Colonic mucosa (tissue), 4 donors: ENCODE measurements at regions not wholly inside any gene's neighbourhood (a gene's known extent, or its start where the extent isn't known, plus 50 kb on each side); places are given as distances from the start of the nearest gene placed in this dataset.
A peak's percentile ranks its signal among the peaks of the same experiment; 100 is the strongest.

Source experiments
- DNase-seq: peaks from one replicate; pipeline ENCODE4 v3.0.0-alpha.2; 2020
- H3K27ac ChIP-seq: fragments of 200-600 bp; one replicate; pipeline ENCODE4 v1.8.0; 2021
- H3K27me3 ChIP-seq: fragments of 200-600 bp; one replicate; pipeline ENCODE4 v1.8.0; 2021
- H3K36me3 ChIP-seq: fragments of 200-600 bp; one replicate; pipeline ENCODE4 v1.8.0; 2021
- H3K4me1 ChIP-seq: fragments of 200-600 bp; one replicate; pipeline ENCODE4 v1.8.0; 2021; ENCODE audit warnings: mild to moderate bottlenecking
- H3K4me3 ChIP-seq: fragments of 200-600 bp; one replicate; pipeline ENCODE4 v1.8.0; 2021
- H3K9ac ChIP-seq, 2 donors: one replicate each; pipeline ENCODE4 v1.7.0; 2013; ENCODE audit warnings: control low read depth in 2 of 2, low read depth in 2 of 2, low read length in 2 of 2
- H3K9me3 ChIP-seq: fragments of 200-600 bp; one replicate; pipeline ENCODE4 v1.8.0; 2021
- CTCF ChIP-seq: fragments of 200-600 bp; IDR thresholded peaks from one replicate; pipeline ENCODE4 v1.8.0; 2022; ENCODE audit warnings: antibody characterized with exemption, mild to moderate bottlenecking
- intact Hi-C: fragments of 100-400 bp; cut with DNase I; formaldehyde crosslinking; loops from one replicate; pipeline ENCODE4 v1.14.1; 2022
- donor health status: healthy.
- donor health status: DM: no; HTN: no; CAD: no.
- donor health status: DM: no; HTN: no; CAD: no.

- no peak for TF ChIP-seq CTCF
- no peak for DNase-seq
- Histone ChIP-seq H3K36me3 (no peaks in the 10 kb centered on the region), H3K4me3 (no peak overlapping the region), H3K27me3 (no peaks in the 10 kb centered on the region), H3K27ac (no peak overlapping the region), H3K4me1 (no peaks in the 10 kb centered on the region), H3K9me3 (no peaks in the 10 kb centered on the region), H3K9ac (no peak overlapping the region)
- intact Hi-C loops: no loop called here
These were observed 603.4 kb downstream of the BRD1 start for GRCh38 chr22:49224243-49224642.

GRCh38 chr22:49218142-49218541 is 609.5 kb downstream of the BRD1 start:
- Histone ChIP-seq H3K9ac (no peak overlapping the region), H3K27me3 (no peaks in the 10 kb centered on the region), H3K9me3 (no peaks in the 10 kb centered on the region), H3K4me1 (no peaks in the 10 kb centered on the region), H3K27ac (no peak overlapping the region), H3K36me3 (no peaks in the 10 kb centered on the region), H3K4me3 (no peak overlapping the region)
- no peak for TF ChIP-seq CTCF
- peak; percentile 2 for DNase-seq
- intact Hi-C loops: no loop called here

GRCh38 chr22:49216579-49216978 is 611.1 kb downstream of the BRD1 start:
- Histone ChIP-seq H3K9ac (no peak overlapping the region), H3K4me1 (no peaks in the 10 kb centered on the region), H3K36me3 (no peaks in the 10 kb centered on the region), H3K4me3 (no peak overlapping the region), H3K27ac (no peak overlapping the region), H3K9me3 (no peaks in the 10 kb centered on the region), H3K27me3 (no peaks in the 10 kb centered on the region)
- DNase-seq: peak; percentile 6
- intact Hi-C loops: no loop called here
- TF ChIP-seq CTCF: no peak

- intact Hi-C loops: no loop called here
- no peak for DNase-seq
These were observed 611.8 kb downstream of the BRD1 start for GRCh38 chr22:49215840-49216239.

DNA sequence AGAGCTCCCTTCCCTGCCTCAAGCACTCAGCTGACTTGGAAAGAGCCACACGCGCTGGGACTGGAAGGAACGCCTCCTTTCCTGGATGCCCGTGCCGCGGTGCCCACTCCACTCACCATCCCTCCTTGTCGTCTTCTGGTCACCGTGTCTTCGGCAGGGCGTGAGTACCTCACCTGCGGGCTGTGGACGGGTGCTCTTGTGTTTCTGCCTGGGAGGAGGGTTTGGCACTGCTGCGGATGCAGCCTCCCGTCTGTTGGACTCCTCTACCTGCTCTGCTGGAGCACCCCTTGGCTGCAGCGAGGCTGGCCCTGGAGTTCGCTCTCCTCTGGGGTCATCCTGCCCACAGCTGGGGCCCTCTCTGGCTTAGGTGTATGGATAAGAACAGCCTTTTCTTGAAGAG is 612.7 kb downstream of the BRD1 start:
- no peaks in the 10 kb centered on the region for H3K4me1 ChIP-seq

More at GRCh38 chr22:49215840-49216239, 611.8 kb downstream of the BRD1 start:
- Histone ChIP-seq H3K4me3 (no peak overlapping the region), H3K27ac (no peak overlapping the region), H3K4me1 (no peaks in the 10 kb centered on the region), H3K27me3 (no peaks in the 10 kb centered on the region), H3K36me3 (no peaks in the 10 kb centered on the region), H3K9ac (no peak overlapping the region), H3K9me3 (no peaks in the 10 kb centered on the region)
- TF ChIP-seq CTCF: no peak

More for the DNA sequence above, 612.7 kb downstream of the BRD1 start:
- Histone ChIP-seq H3K9ac (no peak overlapping the region), H3K4me3 (no peak overlapping the region), H3K36me3 (no peaks in the 10 kb centered on the region), H3K27me3 (no peaks in the 10 kb centered on the region), H3K9me3 (no peaks in the 10 kb centered on the region), H3K27ac (no peak overlapping the region)
- TF ChIP-seq CTCF: no peak
- peak; percentile 9 for DNase-seq
- intact Hi-C loops: no loop called here
